Adrenal gland (tissue), 9 donors: ENCODE measurements at regions not wholly inside any gene's neighbourhood (a gene's known extent, or its start where the extent isn't known, plus 50 kb on each side); places are given as distances from the start of the nearest gene placed in this dataset.

Experiments
- DNase-seq, 7 donors: peaks; one replicate each; pipeline ENCODE4 v3.0.0-alpha.2; 2019 to 2020
- H3K27ac ChIP-seq, 5 donors: fragments of 200-600 bp; sonication (generic) in 4 of 5; 1 replicate in 3 of 5; 2 replicates in 2 of 5; pipeline versions ENCODE4 v1.5.1 to v1.8.0; 2016 to 2020; ENCODE audit warnings: mild to moderate bottlenecking in 1 of 5
- H3K27me3 ChIP-seq: fragments of 200-600 bp; 2 replicates; pipeline ENCODE4 v1.8.0; 2021
- H3K36me3 ChIP-seq, 2 donors: fragments of 200-600 bp; replicated peaks in 1 of 2; 1 replicate in 1 of 2; 2 replicates in 1 of 2; pipeline versions ENCODE4 v1.5.1 to v1.8.0; 2018 to 2022
- H3K4me1 ChIP-seq, 2 donors: fragments of 200-600 bp; replicated peaks in 1 of 2; 1 replicate in 1 of 2; 2 replicates in 1 of 2; pipeline versions ENCODE4 v1.5.1 to v1.8.0; 2018 to 2021
- H3K4me3 ChIP-seq, 4 donors: fragments of 200-600 bp; sonication (generic) in 3 of 4; one replicate each; pipeline ENCODE4 v1.5.1; 2016 to 2018
- H3K9me3 ChIP-seq, 3 donors: fragments of 200-600 bp; sonication (generic) in 1 of 3; replicated peaks in 1 of 3; 1 replicate in 2 of 3; 2 replicates in 1 of 3; pipeline versions ENCODE4 v1.5.1 to v1.8.0; 2016 to 2021
- POLR2A ChIP-seq, 2 donors: fragments of 450-650 bp; IDR thresholded peaks; one replicate each; pipeline ENCODE4 v1.6.1; 2017; ENCODE audit warnings: antibody characterized with exemption in 2 of 2, mild to moderate bottlenecking in 2 of 2, moderate library complexity in 1 of 2
- WGBS, 4 donors: extraction: QIAGEN DNeasy Blood & Tissue Kit in 2 of 4; methylation state at CpG; one replicate each; pipeline versions ENCODE4 v1.1.5 to v1.1.7; 2013 to 2017; 5-methylcytosine and 5-hydroxymethylcytosine counted together
- intact Hi-C, 2 donors: fragments of 100-400 bp; cut with DNase I; formaldehyde crosslinking; loops; one replicate each; pipeline versions ENCODE4 v1.14.1 to v1.15.0; 2022 to 2023
- microRNA-seq, 3 donors: library from miRNA; unstranded; fragments of <30 nt; microRNA quantifications; one replicate each; pipeline ENCODE4, GENCODE V29; 2017 to 2020
- small RNA-seq, 2 donors: library from RNA; depleted of rRNA; stranded (forward); fragments of <200 nt; gene quantifications; one replicate each; pipeline ENCODE3, GENCODE V24; 2016
- TF ChIP-seq, protein P1 (sequence below), 6 experiments: fragments of 450-650 bp in 4 of 6; fragments of 200-600 bp in 2 of 6; sonication (generic) in 1 of 6; IDR thresholded peaks; 1 replicate in 5 of 6; 2 replicates in 1 of 6; pipeline versions ENCODE4 v1.5.1 to v1.8.0; 2016 to 2021; ENCODE audit warnings: antibody characterized with exemption in 6 of 6, mild to moderate bottlenecking in 2 of 6, moderate library complexity in 1 of 6
- donor health status: healthy with polysubstance abuse.
- donor health status: Bipolar disorder and iron deficiency.
- donor health status: DM: yes; HTN: yes; CAD: no.
- donor health status: DM: no; HTN: no; CAD: no.
- donor health status: DM: no; HTN: no; CAD: no.

DNA sequence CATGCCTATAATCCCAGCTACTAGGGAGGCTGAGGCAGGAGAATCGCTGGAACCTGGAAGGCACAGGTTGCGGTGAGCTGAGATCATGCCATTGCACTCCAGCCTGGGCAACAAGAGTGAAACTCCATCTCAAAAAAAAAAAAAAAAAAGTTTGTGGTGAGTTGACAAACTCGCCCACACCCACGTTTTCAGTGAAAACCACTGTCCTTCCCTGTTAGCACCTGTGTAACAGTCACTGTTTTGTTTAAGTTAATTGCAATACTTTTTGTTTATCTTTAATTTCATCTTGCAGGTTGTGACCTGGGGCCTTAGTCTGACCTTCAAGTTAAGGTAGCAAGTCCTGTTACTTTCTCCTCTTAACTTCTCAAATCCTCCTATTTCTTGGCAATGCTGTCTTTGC is 65.5 kb upstream of the SKOR2 start:
- no peaks in the 10 kb centered on the region for H3K27me3 ChIP-seq
- intact Hi-C loops, result no loop called here
- TF ChIP-seq POLR2A (IDR thresholded peaks at IDR 0.05), result no peak
- TF ChIP-seq, protein P1, sequence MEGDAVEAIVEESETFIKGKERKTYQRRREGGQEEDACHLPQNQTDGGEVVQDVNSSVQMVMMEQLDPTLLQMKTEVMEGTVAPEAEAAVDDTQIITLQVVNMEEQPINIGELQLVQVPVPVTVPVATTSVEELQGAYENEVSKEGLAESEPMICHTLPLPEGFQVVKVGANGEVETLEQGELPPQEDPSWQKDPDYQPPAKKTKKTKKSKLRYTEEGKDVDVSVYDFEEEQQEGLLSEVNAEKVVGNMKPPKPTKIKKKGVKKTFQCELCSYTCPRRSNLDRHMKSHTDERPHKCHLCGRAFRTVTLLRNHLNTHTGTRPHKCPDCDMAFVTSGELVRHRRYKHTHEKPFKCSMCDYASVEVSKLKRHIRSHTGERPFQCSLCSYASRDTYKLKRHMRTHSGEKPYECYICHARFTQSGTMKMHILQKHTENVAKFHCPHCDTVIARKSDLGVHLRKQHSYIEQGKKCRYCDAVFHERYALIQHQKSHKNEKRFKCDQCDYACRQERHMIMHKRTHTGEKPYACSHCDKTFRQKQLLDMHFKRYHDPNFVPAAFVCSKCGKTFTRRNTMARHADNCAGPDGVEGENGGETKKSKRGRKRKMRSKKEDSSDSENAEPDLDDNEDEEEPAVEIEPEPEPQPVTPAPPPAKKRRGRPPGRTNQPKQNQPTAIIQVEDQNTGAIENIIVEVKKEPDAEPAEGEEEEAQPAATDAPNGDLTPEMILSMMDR (IDR thresholded peaks at IDR 0.05), result no peak
- no peak overlapping the region for H3K4me3 ChIP-seq
- 83 to 90% (median 90%) methylated on average over 4 of the region's 4 CpGs for WGBS, 4 donors
- H3K4me1 ChIP-seq, result no peaks in the 10 kb centered on the region
- no peak for DNase-seq
- H3K36me3 ChIP-seq, result no peaks in the 10 kb centered on the region
- H3K9me3 ChIP-seq, result no peaks in the 10 kb centered on the region
- no peak overlapping the region for H3K27ac ChIP-seq

DNA sequence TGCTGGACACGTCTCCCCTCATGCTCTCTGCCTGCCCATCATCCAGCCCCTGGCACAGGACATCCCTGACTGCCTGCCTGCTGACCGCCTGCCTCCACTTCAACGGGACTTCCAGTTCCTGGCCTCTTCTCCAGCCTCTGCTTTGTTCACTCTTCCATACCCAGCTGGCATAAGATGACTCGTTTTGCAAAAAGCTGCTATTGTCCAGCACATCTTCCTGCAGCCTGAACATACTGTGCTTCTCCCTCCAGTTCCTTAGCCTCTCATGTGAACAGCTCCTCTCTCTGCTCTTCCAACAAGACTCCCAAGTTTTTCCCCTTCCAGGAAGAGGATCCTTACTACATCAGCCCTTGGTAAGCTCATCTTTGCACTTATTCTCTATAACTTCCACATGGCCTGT is 62.4 kb upstream of the SKOR2 start:
- DNase-seq, result no peak
- TF ChIP-seq POLR2A (IDR thresholded peaks at IDR 0.05), result no peak
- TF ChIP-seq, protein P1 (IDR thresholded peaks at IDR 0.05), result no peak
- 62 to 70% (median 68%) methylated on average over 4 of the region's 4 CpGs for WGBS, 4 donors
- Histone ChIP-seq H3K4me1 (no peaks in the 10 kb centered on the region), H3K27ac (no peak overlapping the region), H3K36me3 (no peaks in the 10 kb centered on the region), H3K4me3 (no peak overlapping the region), H3K9me3 (no peaks in the 10 kb centered on the region), H3K27me3 (no peaks in the 10 kb centered on the region)
- intact Hi-C loops, result no loop called here

DNA sequence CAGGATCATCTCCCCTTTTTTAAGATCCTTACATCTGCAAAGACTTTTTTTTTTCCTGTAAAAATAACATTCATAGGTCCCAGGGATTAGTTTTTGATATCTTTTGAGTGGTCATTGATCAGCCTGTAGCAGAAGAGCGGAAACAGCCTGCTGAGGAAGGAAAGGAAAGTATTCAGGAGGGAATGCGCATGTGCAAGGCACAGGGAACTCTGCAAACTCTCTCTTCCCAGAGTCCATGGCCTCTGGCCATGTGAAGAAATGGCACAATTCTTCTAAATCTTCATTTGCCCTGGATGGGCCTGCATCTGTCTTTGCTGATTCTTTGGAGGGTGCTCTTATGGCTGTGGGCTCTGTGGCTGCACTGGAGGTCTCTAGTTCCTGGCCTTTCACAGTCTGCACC is 60.1 kb upstream of the SKOR2 start:
- Histone ChIP-seq H3K36me3 (no peaks in the 10 kb centered on the region), H3K9me3 (no peaks in the 10 kb centered on the region), H3K27ac (no peak overlapping the region), H3K4me1 (no peaks in the 10 kb centered on the region), H3K27me3 (no peaks in the 10 kb centered on the region), H3K4me3 (no peak overlapping the region)
- no peak for DNase-seq
- WGBS, 4 donors, result 79 to 93% (median 88%) methylated on average over 2 of the region's 2 CpGs
- intact Hi-C loops, result no loop called here
- no peak for TF ChIP-seq POLR2A (IDR thresholded peaks at IDR 0.05)
- TF ChIP-seq, protein P1 (IDR thresholded peaks at IDR 0.05), result no peak

Small RNA genes lying in the stretch of these regions (microRNA-seq; reads per million reads assigned to microRNA genes)
- 0 reads per million in 3 donors for gene MIR4527

Small RNA genes lying in the stretch of these regions (small RNA-seq; reads per million reads assigned to genes)
- gene MIR4527, result 0 reads per million in 2 donors
